ENCODE measurements at regions not wholly inside any gene's neighbourhood (a gene's known extent, or its start where the extent isn't known, plus 50 kb on each side); places are given as distances from the start of the nearest gene placed in this dataset.

GRCh38 chr4:166259081-166259480 is 386.0 kb downstream of the TLL1 start:
- Histone ChIP-seq H3K4me1 (ENCODE audit: control insufficient read depth in 2 of 2, insufficient read depth in 2 of 2, low read length in 2 of 2) (no peaks in the 10 kb centered on the region), H3K36me3 (ENCODE audit: control insufficient read depth in 2 of 3, insufficient read depth in 3 of 3, low read length in 3 of 3) (no peaks in the 10 kb centered on the region), H3K27ac (ENCODE audit: low read depth, low read length) (no peak overlapping the region), H3K4me3 (ENCODE audit: low read length) (no peak overlapping the region), H3K27me3 (ENCODE audit: control insufficient read depth in 2 of 2, insufficient read depth in 2 of 2, low read length in 2 of 2) (no peaks in the 10 kb centered on the region), H3K9me3 (ENCODE audit: control insufficient read depth in 2 of 3, low read length in 3 of 3) (no peaks in the 10 kb centered on the region)
- no peak for ATAC-seq
- Mint-ChIP-seq H3K9me3 (peaks cover 0 to 9% (median 0%) of the 10 kb centered on the region in 11 donors), H3K36me3 (no peaks in the 10 kb centered on the region), H3K27ac (no peak overlapping the region), H3K4me1 (no peaks in the 10 kb centered on the region), H3K27me3 (no peaks in the 10 kb centered on the region), H3K4me3 (no peak overlapping the region)
- ChIA-PET CTCF (no interaction called here), POLR2A (no interaction called here)
- DNase-seq, result no peak
- intact Hi-C loops (cut with micrococcal nuclease), result no loop called here

- ChIA-PET CTCF (no interaction called here), POLR2A (no interaction called here)
- H3K27ac ChIP-seq (ENCODE audit: low read depth, low read length), result no peak overlapping the region
- H3K4me3 ChIP-seq (ENCODE audit: low read length), result no peak overlapping the region
- Mint-ChIP-seq H3K36me3 (no peaks in the 10 kb centered on the region), H3K4me3 (no peak overlapping the region), H3K9me3 (peaks cover 0 to 7% (median 4%) of the 10 kb centered on the region in 11 donors), H3K27me3 (no peaks in the 10 kb centered on the region), H3K4me1 (no peaks in the 10 kb centered on the region), H3K27ac (no peak overlapping the region)
- no peaks in the 10 kb centered on the region for H3K4me1 ChIP-seq (ENCODE audit: control insufficient read depth in 2 of 2, insufficient read depth in 2 of 2, low read length in 2 of 2)
- H3K27me3 ChIP-seq (ENCODE audit: control insufficient read depth in 2 of 2, insufficient read depth in 2 of 2, low read length in 2 of 2), result no peaks in the 10 kb centered on the region
- DNase-seq, result no peak
- intact Hi-C loops (cut with micrococcal nuclease), result no loop called here
- ATAC-seq, result no peak
- H3K9me3 ChIP-seq (ENCODE audit: control insufficient read depth in 2 of 3, low read length in 3 of 3), result no peaks in the 10 kb centered on the region
- no peaks in the 10 kb centered on the region for H3K36me3 ChIP-seq (ENCODE audit: control insufficient read depth in 2 of 3, insufficient read depth in 3 of 3, low read length in 3 of 3)
Observed at GRCh38 chr4:166274136-166274761, 401.2 kb downstream of the TLL1 start.

GRCh38 chr4:166274775-166275174 is 401.7 kb downstream of the TLL1 start:
- no peak for DNase-seq
- no peaks in the 10 kb centered on the region for H3K27me3 Mint-ChIP-seq
- ChIA-PET CTCF (no interaction called here), POLR2A (no interaction called here)
- H3K27ac ChIP-seq (ENCODE audit: low read depth, low read length), result no peak overlapping the region
- no peaks in the 10 kb centered on the region for H3K4me1 Mint-ChIP-seq
- intact Hi-C loops (cut with micrococcal nuclease), result no loop called here
- H3K4me3 Mint-ChIP-seq, result no peak overlapping the region
- no peak overlapping the region for H3K27ac Mint-ChIP-seq
- ATAC-seq, result no peak
- no peaks in the 10 kb centered on the region for H3K9me3 ChIP-seq (ENCODE audit: control insufficient read depth in 2 of 3, low read length in 3 of 3)
- no peaks in the 10 kb centered on the region for H3K4me1 ChIP-seq (ENCODE audit: control insufficient read depth in 2 of 2, insufficient read depth in 2 of 2, low read length in 2 of 2)
- H3K27me3 ChIP-seq (ENCODE audit: control insufficient read depth in 2 of 2, insufficient read depth in 2 of 2, low read length in 2 of 2), result no peaks in the 10 kb centered on the region
- no peaks in the 10 kb centered on the region for H3K36me3 ChIP-seq (ENCODE audit: control insufficient read depth in 2 of 3, insufficient read depth in 3 of 3, low read length in 3 of 3)
- H3K4me3 ChIP-seq (ENCODE audit: low read length), result no peak overlapping the region
- H3K36me3 Mint-ChIP-seq, result no peaks in the 10 kb centered on the region
- H3K9me3 Mint-ChIP-seq, result peaks cover 0 to 9% (median 1%) of the 10 kb centered on the region in 11 donors

GRCh38 chr4:166277401-166277800 is 404.4 kb downstream of the TLL1 start:
- Histone ChIP-seq H3K27ac (ENCODE audit: low read depth, low read length) (no peak overlapping the region), H3K27me3 (ENCODE audit: control insufficient read depth in 2 of 2, insufficient read depth in 2 of 2, low read length in 2 of 2) (no peaks in the 10 kb centered on the region), H3K4me1 (ENCODE audit: control insufficient read depth in 2 of 2, insufficient read depth in 2 of 2, low read length in 2 of 2) (no peaks in the 10 kb centered on the region), H3K9me3 (ENCODE audit: control insufficient read depth in 2 of 3, low read length in 3 of 3) (no peaks in the 10 kb centered on the region), H3K36me3 (ENCODE audit: control insufficient read depth in 2 of 3, insufficient read depth in 3 of 3, low read length in 3 of 3) (no peaks in the 10 kb centered on the region), H3K4me3 (ENCODE audit: low read length) (no peak overlapping the region)
- Mint-ChIP-seq H3K9me3 (peaks cover 0 to 9% (median 1%) of the 10 kb centered on the region in 11 donors), H3K4me1 (no peaks in the 10 kb centered on the region), H3K4me3 (no peak overlapping the region), H3K27ac (no peak overlapping the region), H3K36me3 (no peaks in the 10 kb centered on the region), H3K27me3 (no peaks in the 10 kb centered on the region)
- ATAC-seq (no peak), DNase-seq (no peak)
- ChIA-PET POLR2A (no interaction called here), CTCF (no interaction called here)
- intact Hi-C loops (cut with micrococcal nuclease), result no loop called here

GRCh38 chr4:166277853-166278252 is 404.8 kb downstream of the TLL1 start:
- H3K4me1 Mint-ChIP-seq, result no peaks in the 10 kb centered on the region
- H3K27me3 Mint-ChIP-seq, result no peaks in the 10 kb centered on the region
- H3K4me3 Mint-ChIP-seq, result no peak overlapping the region
- Histone ChIP-seq H3K4me3 (ENCODE audit: low read length) (no peak overlapping the region), H3K36me3 (ENCODE audit: control insufficient read depth in 2 of 3, insufficient read depth in 3 of 3, low read length in 3 of 3) (no peaks in the 10 kb centered on the region), H3K4me1 (ENCODE audit: control insufficient read depth in 2 of 2, insufficient read depth in 2 of 2, low read length in 2 of 2) (no peaks in the 10 kb centered on the region), H3K9me3 (ENCODE audit: control insufficient read depth in 2 of 3, low read length in 3 of 3) (no peaks in the 10 kb centered on the region), H3K27ac (ENCODE audit: low read depth, low read length) (no peak overlapping the region), H3K27me3 (ENCODE audit: control insufficient read depth in 2 of 2, insufficient read depth in 2 of 2, low read length in 2 of 2) (no peaks in the 10 kb centered on the region)
- no peak for ATAC-seq
- H3K9me3 Mint-ChIP-seq, result peaks cover 0 to 9% (median 1%) of the 10 kb centered on the region in 11 donors
- intact Hi-C loops (cut with micrococcal nuclease), result no loop called here
- DNase-seq, result no peak
- no peak overlapping the region for H3K27ac Mint-ChIP-seq
- ChIA-PET POLR2A (no interaction called here), CTCF (no interaction called here)
- no peaks in the 10 kb centered on the region for H3K36me3 Mint-ChIP-seq

GRCh38 chr4:166279261-166279660 is 406.2 kb downstream of the TLL1 start:
- Histone ChIP-seq H3K27ac (ENCODE audit: low read depth, low read length) (no peak overlapping the region), H3K4me3 (ENCODE audit: low read length) (no peak overlapping the region), H3K27me3 (ENCODE audit: control insufficient read depth in 2 of 2, insufficient read depth in 2 of 2, low read length in 2 of 2) (no peaks in the 10 kb centered on the region), H3K9me3 (ENCODE audit: control insufficient read depth in 2 of 3, low read length in 3 of 3) (no peaks in the 10 kb centered on the region), H3K4me1 (ENCODE audit: control insufficient read depth in 2 of 2, insufficient read depth in 2 of 2, low read length in 2 of 2) (no peaks in the 10 kb centered on the region), H3K36me3 (ENCODE audit: control insufficient read depth in 2 of 3, insufficient read depth in 3 of 3, low read length in 3 of 3) (no peaks in the 10 kb centered on the region)
- no peak overlapping the region for H3K4me3 Mint-ChIP-seq
- no peaks in the 10 kb centered on the region for H3K36me3 Mint-ChIP-seq
- intact Hi-C loops (cut with micrococcal nuclease), result no loop called here
- CTCF ChIA-PET, result no interaction called here
- peaks cover 0 to 16% (median 0%) of the 10 kb centered on the region in 11 donors for H3K9me3 Mint-ChIP-seq
- H3K27me3 Mint-ChIP-seq, result no peaks in the 10 kb centered on the region
- no peaks in the 10 kb centered on the region for H3K4me1 Mint-ChIP-seq
- POLR2A ChIA-PET, result no interaction called here
- no peak for DNase-seq
- no peak for ATAC-seq
- no peak overlapping the region for H3K27ac Mint-ChIP-seq

GRCh38 chr4:166280642-166281041 is 407.6 kb downstream of the TLL1 start:
- H3K36me3 ChIP-seq (ENCODE audit: control insufficient read depth in 2 of 3, insufficient read depth in 3 of 3, low read length in 3 of 3), result no peaks in the 10 kb centered on the region
- no peaks in the 10 kb centered on the region for H3K27me3 ChIP-seq (ENCODE audit: control insufficient read depth in 2 of 2, insufficient read depth in 2 of 2, low read length in 2 of 2)
- Mint-ChIP-seq H3K4me3 (no peak overlapping the region), H3K4me1 (no peaks in the 10 kb centered on the region), H3K27ac (no peak overlapping the region), H3K36me3 (no peaks in the 10 kb centered on the region), H3K9me3 (peaks cover 0 to 16% (median 0%) of the 10 kb centered on the region in 11 donors), H3K27me3 (no peaks in the 10 kb centered on the region)
- no peak for ATAC-seq
- intact Hi-C loops (cut with micrococcal nuclease), result no loop called here
- POLR2A ChIA-PET, result no interaction called here
- H3K4me3 ChIP-seq (ENCODE audit: low read length), result no peak overlapping the region
- H3K9me3 ChIP-seq (ENCODE audit: control insufficient read depth in 2 of 3, low read length in 3 of 3), result no peaks in the 10 kb centered on the region
- H3K4me1 ChIP-seq (ENCODE audit: control insufficient read depth in 2 of 2, insufficient read depth in 2 of 2, low read length in 2 of 2), result no peaks in the 10 kb centered on the region
- no peak overlapping the region for H3K27ac ChIP-seq (ENCODE audit: low read depth, low read length)
- CTCF ChIA-PET, result no interaction called here
- no peak for DNase-seq

Data from naive thymus-derived CD4-positive, alpha-beta T cell (primary cell).